LHCN-M2 (cell line): ENCODE measurements at regions not wholly inside any gene's neighbourhood (a gene's known extent, or its start where the extent isn't known, plus 50 kb on each side); places are given as distances from the start of the nearest gene placed in this dataset.
A peak's percentile ranks its signal among the peaks of the same experiment; 100 is the strongest.
"Not testable (repeated sequence)": the region's sequence is repeated elsewhere in the genome, so short reads cannot be mapped to it uniquely, and the experiment has no call there.

ENCODE experiments used
- DNase-seq: peaks from one replicate; pipeline ENCODE4 v3.0.0-alpha.2; 2012; ENCODE audit warnings: low read depth

GRCh38 chrX:85808217-85808616, 239.1 kb downstream of the CHM start:
- no peak for DNase-seq

GRCh38 chrX:85772391-85772790, 275.0 kb downstream of the CHM start:
- DNase-seq, result not testable (repeated sequence)

- no peak for DNase-seq
Observed at GRCh38 chrX:85765651-85766050, 281.7 kb downstream of the CHM start.

GRCh38 chrX:85723025-85723424, 324.3 kb downstream of the CHM start:
- DNase-seq, result not testable (repeated sequence)

- DNase-seq, result not testable (repeated sequence)
Observed at GRCh38 chrX:85703233-85703632, 323.8 kb upstream of the POF1B start.

- no peak for DNase-seq
Observed at GRCh38 chrX:85698921-85699320, 319.5 kb upstream of the POF1B start.

GRCh38 chrX:85685843-85686242, 306.4 kb upstream of the POF1B start:
- no peak for DNase-seq

- DNase-seq, result no peak
Observed at GRCh38 chrX:85666471-85666870, 287.0 kb upstream of the POF1B start.

GRCh38 chrX:85663970-85664369, 284.5 kb upstream of the POF1B start:
- not testable (repeated sequence) for DNase-seq

- DNase-seq, result no peak
Observed at GRCh38 chrX:85630901-85631300, 251.4 kb upstream of the POF1B start.

GRCh38 chrX:85627363-85627762, 247.9 kb upstream of the POF1B start:
- no peak for DNase-seq

GRCh38 chrX:85622635-85623034, 243.2 kb upstream of the POF1B start:
- no peak for DNase-seq

GRCh38 chrX:85620466-85620865, 241.0 kb upstream of the POF1B start:
- no peak for DNase-seq

GRCh38 chrX:85619962-85620361, 240.5 kb upstream of the POF1B start:
- DNase-seq, result no peak

GRCh38 chrX:85611926-85612325, 232.5 kb upstream of the POF1B start:
- peak; percentile 0 for DNase-seq

- no peak for DNase-seq
Observed at GRCh38 chrX:85592980-85593379, 213.5 kb upstream of the POF1B start.

- DNase-seq, result no peak
Observed at GRCh38 chrX:85591536-85591935, 212.1 kb upstream of the POF1B start.

- no peak for DNase-seq
Observed at GRCh38 chrX:85590638-85591037, 211.2 kb upstream of the POF1B start.

- no peak for DNase-seq
Observed at GRCh38 chrX:85573801-85574200, 194.3 kb upstream of the POF1B start.

GRCh38 chrX:85570496-85570895, 191.0 kb upstream of the POF1B start:
- no peak for DNase-seq

GRCh38 chrX:85569686-85570085, 190.2 kb upstream of the POF1B start:
- no peak for DNase-seq

- no peak for DNase-seq
Observed at GRCh38 chrX:85569096-85569495, 189.6 kb upstream of the POF1B start.

GRCh38 chrX:85561231-85561630, 181.8 kb upstream of the POF1B start:
- no peak for DNase-seq

- no peak for DNase-seq
Observed at GRCh38 chrX:85544609-85545008, 165.1 kb upstream of the POF1B start.

- DNase-seq, result no peak
Observed at GRCh38 chrX:85543866-85544265, 164.4 kb upstream of the POF1B start.
